GM18499 (cell line): ENCODE measurements at regions not wholly inside any gene's neighbourhood (a gene's known extent, or its start where the extent isn't known, plus 50 kb on each side); places are given as distances from the start of the nearest gene placed in this dataset.
"Not testable (repeated sequence)": the region's sequence is repeated elsewhere in the genome, so short reads cannot be mapped to it uniquely, and the experiment has no call there.

Experiments used
- ATAC-seq: cut with Tn5 transposase; IDR thresholded peaks from one replicate; pipeline ENCODE4 v1.9.1; 2021; ENCODE audit warnings: moderate number of reproducible peaks; ENCODE audit not compliant: insufficient read depth, unreplicated experiment

DNA sequence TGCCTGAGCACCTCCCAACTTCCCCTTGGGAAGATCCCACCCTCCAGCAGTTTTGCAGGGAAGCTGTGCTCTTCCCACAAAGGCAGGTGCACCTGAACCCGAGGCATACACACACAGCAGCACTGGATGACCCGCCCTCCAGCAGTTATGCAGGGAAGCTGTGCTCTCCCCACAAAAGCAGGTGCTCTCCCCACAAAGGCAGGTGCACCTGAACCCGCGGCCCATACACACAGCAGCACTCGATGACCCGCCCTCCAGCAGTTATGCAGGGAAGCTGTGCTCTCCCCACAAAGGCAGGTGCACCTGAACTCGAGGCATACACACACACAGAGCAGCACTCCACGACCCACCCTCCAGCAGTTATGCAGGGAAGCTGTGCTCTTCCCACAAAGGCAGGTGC, 80.2 kb upstream of the LPCAT1 start:
- ATAC-seq: not testable (repeated sequence)

- ATAC-seq: not testable (repeated sequence)
Observed at GRCh38 chr5:1601565-1601964, 77.8 kb upstream of the LPCAT1 start.

DNA sequence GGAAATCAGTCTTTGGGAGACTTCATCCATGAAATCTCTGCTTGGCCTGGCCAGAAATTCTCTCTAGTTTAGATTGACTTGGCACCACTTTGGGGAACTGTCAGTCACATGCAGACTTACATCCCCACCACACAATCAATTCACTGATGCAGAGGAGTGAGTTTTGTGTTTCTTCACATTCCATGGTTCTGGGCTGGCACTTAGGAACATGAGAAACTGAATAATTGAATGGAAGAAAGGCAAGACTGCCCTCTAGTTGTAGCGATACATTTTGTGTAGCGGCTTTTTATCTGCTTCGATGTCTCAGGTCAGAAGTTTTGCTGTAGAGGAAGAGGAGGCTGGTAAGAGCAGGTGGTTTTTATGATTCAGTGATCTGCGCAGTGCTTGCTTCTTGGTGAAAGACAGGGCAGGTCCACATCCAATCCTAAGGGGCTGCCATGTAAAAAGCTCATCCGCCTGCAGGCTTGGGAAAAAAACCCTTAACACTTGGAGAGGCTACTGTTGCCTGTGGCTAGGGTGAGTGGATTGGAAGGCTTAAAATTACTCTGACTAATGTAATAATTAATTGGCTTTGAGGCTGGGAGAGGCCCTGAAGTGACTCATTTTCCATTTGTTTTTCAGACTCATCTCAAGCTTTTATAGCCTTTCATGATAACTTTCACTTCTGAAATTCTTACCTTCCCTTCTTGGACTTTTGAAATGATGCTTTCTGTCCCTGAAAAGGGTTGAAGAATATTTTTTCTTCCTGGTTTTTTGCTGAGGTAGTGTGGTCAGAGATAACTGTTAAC, 75.4 kb upstream of the LPCAT1 start:
- not testable (repeated sequence) for ATAC-seq

GRCh38 chr5:1597093-1597473, 73.3 kb upstream of the LPCAT1 start:
- ATAC-seq: not testable (repeated sequence)

GRCh38 chr5:1596462-1597092, 72.8 kb upstream of the LPCAT1 start:
- not testable (repeated sequence) for ATAC-seq

GRCh38 chr5:1594357-1595106, 70.8 kb upstream of the LPCAT1 start:
- peak; percentile 57 for ATAC-seq

GRCh38 chr5:1593903-1594356, 70.2 kb upstream of the LPCAT1 start:
- no peak for ATAC-seq

DNA sequence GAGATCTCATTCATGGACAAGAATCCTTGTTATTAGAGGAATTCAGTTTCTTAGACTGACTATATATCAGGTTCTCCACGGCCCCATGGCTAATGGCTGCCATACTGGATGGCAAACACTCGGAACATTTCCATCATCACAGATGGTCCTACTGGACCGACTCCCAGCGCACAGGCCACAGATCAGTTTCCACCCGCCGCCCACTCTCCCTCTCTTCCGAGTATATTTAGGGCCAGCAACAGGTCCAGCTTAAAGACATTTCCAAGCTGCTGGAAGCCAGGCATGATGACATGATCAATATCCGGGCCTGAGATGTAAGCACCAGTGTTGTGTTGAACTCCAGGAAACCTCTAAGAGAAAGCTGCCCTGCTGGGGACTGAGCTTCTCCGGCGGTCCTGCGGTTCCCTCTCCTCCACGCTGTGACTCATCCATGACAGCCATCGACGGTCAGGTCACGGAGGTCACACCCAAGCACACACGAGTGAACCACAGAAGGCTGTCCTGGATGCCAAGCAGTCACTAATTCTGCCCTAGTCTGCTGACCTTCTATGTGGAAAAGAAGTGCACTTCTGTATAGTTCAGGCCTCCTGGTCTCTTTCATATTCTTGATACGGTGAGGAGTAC, 64.4 kb upstream of the LPCAT1 start:
- not testable (repeated sequence) for ATAC-seq

GRCh38 chr5:1583081-1583875, 59.5 kb upstream of the LPCAT1 start:
- ATAC-seq: not testable (repeated sequence)

GRCh38 chr5:1579389-1579788, 55.6 kb upstream of the LPCAT1 start:
- ATAC-seq: not testable (repeated sequence)

GRCh38 chr5:1576851-1577250, 53.1 kb upstream of the LPCAT1 start:
- ATAC-seq: not testable (repeated sequence)

- ATAC-seq: not testable (repeated sequence)
Observed at GRCh38 chr5:1575991-1576714, 52.4 kb upstream of the LPCAT1 start.

- not testable (repeated sequence) for ATAC-seq
Observed at GRCh38 chr5:1575491-1575890, 51.7 kb upstream of the LPCAT1 start.

DNA sequence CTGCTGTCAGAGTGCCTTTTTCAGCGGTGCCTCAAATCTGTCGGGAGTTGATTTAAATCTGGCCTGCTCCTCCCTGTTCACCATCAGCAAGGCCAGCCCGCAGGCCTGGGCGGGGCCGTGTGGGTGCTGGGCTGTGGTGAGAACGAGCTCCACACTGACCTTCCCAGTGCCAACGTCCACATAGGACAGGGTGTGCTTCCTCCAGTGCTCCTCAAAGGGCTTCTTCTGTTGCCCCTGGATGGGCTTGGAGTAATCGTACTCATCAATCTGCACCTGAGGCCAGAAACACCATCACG, 50.2 kb upstream of the LPCAT1 start:
- not testable (repeated sequence) for ATAC-seq

- ATAC-seq: not testable (repeated sequence)
Observed at GRCh38 chr5:1573217-1574022, 49.7 kb upstream of the LPCAT1 start.
